ENCODE measurements at regions not wholly inside any gene's neighbourhood (a gene's known extent, or its start where the extent isn't known, plus 50 kb on each side); places are given as distances from the start of the nearest gene placed in this dataset.

DNA sequence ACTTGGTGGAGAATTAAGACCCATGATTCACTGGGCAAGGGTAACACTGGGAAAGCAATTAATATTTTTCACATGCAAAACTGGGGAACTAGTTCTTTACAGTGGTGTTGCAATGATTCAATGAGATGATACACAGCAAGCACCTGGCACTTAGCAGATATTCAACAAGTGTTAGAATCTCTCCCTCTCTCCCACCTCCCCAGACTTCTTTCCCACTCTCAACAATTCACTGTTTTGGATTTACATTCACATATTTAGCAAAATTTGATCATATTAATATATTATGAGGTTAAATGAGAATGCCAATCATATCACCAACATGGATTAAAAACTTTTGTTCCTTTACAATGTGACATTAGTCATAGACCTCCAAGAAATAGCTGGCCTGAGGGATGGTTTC lies 223.1 kb upstream of the GRIP1 start:
- TF ChIP-seq, protein P1, sequence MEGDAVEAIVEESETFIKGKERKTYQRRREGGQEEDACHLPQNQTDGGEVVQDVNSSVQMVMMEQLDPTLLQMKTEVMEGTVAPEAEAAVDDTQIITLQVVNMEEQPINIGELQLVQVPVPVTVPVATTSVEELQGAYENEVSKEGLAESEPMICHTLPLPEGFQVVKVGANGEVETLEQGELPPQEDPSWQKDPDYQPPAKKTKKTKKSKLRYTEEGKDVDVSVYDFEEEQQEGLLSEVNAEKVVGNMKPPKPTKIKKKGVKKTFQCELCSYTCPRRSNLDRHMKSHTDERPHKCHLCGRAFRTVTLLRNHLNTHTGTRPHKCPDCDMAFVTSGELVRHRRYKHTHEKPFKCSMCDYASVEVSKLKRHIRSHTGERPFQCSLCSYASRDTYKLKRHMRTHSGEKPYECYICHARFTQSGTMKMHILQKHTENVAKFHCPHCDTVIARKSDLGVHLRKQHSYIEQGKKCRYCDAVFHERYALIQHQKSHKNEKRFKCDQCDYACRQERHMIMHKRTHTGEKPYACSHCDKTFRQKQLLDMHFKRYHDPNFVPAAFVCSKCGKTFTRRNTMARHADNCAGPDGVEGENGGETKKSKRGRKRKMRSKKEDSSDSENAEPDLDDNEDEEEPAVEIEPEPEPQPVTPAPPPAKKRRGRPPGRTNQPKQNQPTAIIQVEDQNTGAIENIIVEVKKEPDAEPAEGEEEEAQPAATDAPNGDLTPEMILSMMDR (IDR thresholded peaks at IDR 0.05), result no peak
- TF ChIP-seq POLR2A (IDR thresholded peaks at IDR 0.05), result no peak
